WERI-Rb-1 (cell line): ENCODE measurements at regions not wholly inside any gene's neighbourhood (a gene's known extent, or its start where the extent isn't known, plus 50 kb on each side); places are given as distances from the start of the nearest gene placed in this dataset.

Experiments used
- DNase-seq: peaks from one replicate; pipeline ENCODE4 v3.0.0-alpha.2; 2020
- H3K27ac ChIP-seq: fragments of 250-450 bp; sonication (Bioruptor Pico); 2 replicates; pipeline ENCODE4 v1.5.1; 2020; ENCODE audit warnings: mild to moderate bottlenecking, moderate library complexity
- H3K27me3 ChIP-seq: fragments of 250-450 bp; sonication (Bioruptor Pico); 2 replicates; pipeline ENCODE4 v1.5.1; 2021; ENCODE audit warnings: mild to moderate bottlenecking, low read depth, moderate library complexity; ENCODE audit not compliant: insufficient read depth, severe bottlenecking
- H3K36me3 ChIP-seq: fragments of 250-450 bp; sonication (Bioruptor Pico); 2 replicates; pipeline ENCODE4 v1.5.1; 2020; ENCODE audit warnings: mild to moderate bottlenecking, moderate library complexity
- H3K4me3 ChIP-seq: 2 replicates; pipeline ENCODE4 v1.5.1; 2011; ENCODE audit warnings: low read depth, mild to moderate bottlenecking, control low read depth, low read length
- H3K9me3 ChIP-seq: fragments of 250-450 bp; sonication (Bioruptor Pico); 2 replicates; pipeline ENCODE4 v1.5.1; 2021; ENCODE audit warnings: mild to moderate bottlenecking, moderate library complexity; ENCODE audit not compliant: severe bottlenecking
- CTCF ChIP-seq: IDR thresholded peaks from 2 replicates; pipeline ENCODE4 v1.5.1; 2011; ENCODE audit warnings: low read depth, mild to moderate bottlenecking, control low read depth, inconsistent platforms, low read length

DNA sequence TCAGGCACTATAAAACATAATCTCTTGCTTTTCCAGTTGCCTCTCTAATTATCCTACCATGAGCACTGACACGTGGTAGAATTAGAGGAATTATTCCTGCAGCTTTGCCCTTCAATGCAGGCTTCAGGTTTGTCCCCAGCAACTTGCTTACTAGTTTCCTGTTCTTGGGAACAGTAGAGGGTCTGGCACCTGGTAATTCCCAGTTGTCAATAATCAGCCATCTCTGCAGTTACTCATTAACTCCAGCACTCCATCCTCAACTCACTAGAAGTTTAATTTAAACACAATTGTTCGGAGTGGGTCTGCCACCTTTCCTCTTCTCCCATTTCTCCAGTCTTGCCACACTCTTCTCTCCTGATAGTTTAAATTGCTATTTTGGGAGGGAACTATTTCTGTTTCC lies 324.3 kb upstream of the KIAA1217 start:
- Histone ChIP-seq H3K9me3 (no peaks in the 10 kb centered on the region), H3K36me3 (no peaks in the 10 kb centered on the region), H3K27me3 (no peaks in the 10 kb centered on the region), H3K27ac (no peak overlapping the region), H3K4me3 (no peak overlapping the region)
- no peak for TF ChIP-seq CTCF
- no peak for DNase-seq

- Histone ChIP-seq H3K27ac (no peak overlapping the region), H3K27me3 (no peaks in the 10 kb centered on the region), H3K9me3 (no peaks in the 10 kb centered on the region), H3K36me3 (no peaks in the 10 kb centered on the region), H3K4me3 (no peak overlapping the region)
- no peak for TF ChIP-seq CTCF
- DNase-seq = no peak
These were observed 323.1 kb upstream of the KIAA1217 start for GRCh38 chr10:23885853-23886252.

DNA sequence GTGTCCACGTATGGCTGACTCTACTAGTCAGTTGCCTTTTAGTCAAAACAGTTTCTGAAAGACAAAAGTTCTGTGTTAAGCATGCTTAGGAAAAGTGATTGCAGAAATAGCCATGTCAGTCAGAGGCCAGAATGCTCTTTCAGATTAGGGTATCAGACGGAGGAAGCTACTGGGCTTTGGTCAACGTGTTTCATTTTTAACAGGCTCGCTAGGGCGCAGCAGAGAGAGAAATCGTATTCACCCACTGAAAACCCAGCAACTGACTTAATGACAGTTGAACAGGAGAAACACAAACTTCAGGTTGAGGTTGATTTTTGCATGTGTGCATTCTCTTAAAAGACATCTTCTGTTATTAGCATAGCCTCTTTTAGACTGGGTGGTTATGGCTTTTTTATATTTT lies 322.6 kb upstream of the KIAA1217 start:
- Histone ChIP-seq H3K4me3 (no peak overlapping the region), H3K27me3 (no peaks in the 10 kb centered on the region), H3K27ac (no peak overlapping the region), H3K9me3 (no peaks in the 10 kb centered on the region), H3K36me3 (no peaks in the 10 kb centered on the region)
- peak; percentile 24 for DNase-seq
- TF ChIP-seq CTCF = no peak

GRCh38 chr10:23891301-23891700 lies 317.6 kb upstream of the KIAA1217 start:
- Histone ChIP-seq H3K9me3 (no peaks in the 10 kb centered on the region), H3K27ac (no peak overlapping the region), H3K27me3 (no peaks in the 10 kb centered on the region), H3K36me3 (no peaks in the 10 kb centered on the region), H3K4me3 (no peak overlapping the region)
- TF ChIP-seq CTCF = no peak
- DNase-seq = no peak

- no peak for DNase-seq
- Histone ChIP-seq H3K9me3 (no peaks in the 10 kb centered on the region), H3K27me3 (no peaks in the 10 kb centered on the region), H3K4me3 (no peak overlapping the region), H3K27ac (no peak overlapping the region), H3K36me3 (no peaks in the 10 kb centered on the region)
- TF ChIP-seq CTCF = no peak
These were observed 316.6 kb upstream of the KIAA1217 start for GRCh38 chr10:23892296-23892695.

DNA sequence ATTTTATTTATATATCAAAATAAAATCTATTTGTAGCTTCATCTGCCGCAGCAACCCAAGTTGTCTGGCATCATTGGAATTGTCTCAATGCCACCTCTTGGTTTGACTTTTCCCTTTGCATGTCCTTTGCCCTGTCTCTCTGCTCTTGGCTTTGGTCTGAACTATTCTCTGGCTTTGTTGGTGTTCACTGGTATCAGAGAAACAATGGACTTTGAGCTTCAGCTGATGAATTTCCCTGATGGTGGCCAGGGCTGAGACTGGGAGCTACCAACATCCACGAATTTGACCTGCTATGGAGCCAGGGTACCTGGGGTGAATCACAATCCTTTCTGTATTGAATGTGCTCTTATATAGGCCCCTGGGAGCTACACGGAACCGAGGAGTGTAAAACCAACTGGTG lies 311.7 kb upstream of the KIAA1217 start:
- H3K4me3 ChIP-seq = no peak overlapping the region
- no peak for TF ChIP-seq CTCF
- no peaks in the 10 kb centered on the region for H3K9me3 ChIP-seq
- no peak overlapping the region for H3K27ac ChIP-seq
- DNase-seq = no peak
- H3K36me3 ChIP-seq = no peaks in the 10 kb centered on the region
- no peaks in the 10 kb centered on the region for H3K27me3 ChIP-seq
